ENCODE measurements at regions not wholly inside any gene's neighbourhood (a gene's known extent, or its start where the extent isn't known, plus 50 kb on each side); places are given as distances from the start of the nearest gene placed in this dataset.

GRCh38 chr5:27532305-27532704 is 493.9 kb upstream of the CDH9 start:
- Mint-ChIP-seq H3K27me3 (ENCODE audit: insufficient read depth) (no peaks in the 10 kb centered on the region; the same call in 1 of the 2 replicates), H3K9me3 (no peaks in the 10 kb centered on the region), H3K27ac (no peak overlapping the region), H3K36me3 (ENCODE audit: low read depth) (no peaks in the 10 kb centered on the region), H3K4me1 (ENCODE audit: low read depth) (no peaks in the 10 kb centered on the region), H3K4me3 (no peak overlapping the region)
- no peak for DNase-seq
- no peak for TF ChIP-seq CTCF (IDR thresholded peaks at IDR 0.05)

- H3K27ac Mint-ChIP-seq: no peak overlapping the region
- H3K9me3 Mint-ChIP-seq: peaks cover 3% of the 10 kb centered on the region; the same call in 1 of the 2 replicates
- H3K36me3 Mint-ChIP-seq (ENCODE audit: low read depth): no peaks in the 10 kb centered on the region
- H3K27me3 Mint-ChIP-seq (ENCODE audit: insufficient read depth): peaks cover 1% of the 10 kb centered on the region; the same call in 1 of the 2 replicates
- TF ChIP-seq CTCF (IDR thresholded peaks at IDR 0.05): no peak
- DNase-seq: no peak
- H3K4me1 Mint-ChIP-seq (ENCODE audit: low read depth): no peaks in the 10 kb centered on the region; the same call in 1 of the 2 replicates
- H3K4me3 Mint-ChIP-seq: no peak overlapping the region
Observed at GRCh38 chr5:27524515-27524914, 486.1 kb upstream of the CDH9 start.

GRCh38 chr5:27523629-27524028 is 485.2 kb upstream of the CDH9 start:
- Mint-ChIP-seq H3K27me3 (ENCODE audit: insufficient read depth) (peaks cover 3% of the 10 kb centered on the region; the same call in 1 of the 2 replicates), H3K9me3 (peaks cover 11% of the 10 kb centered on the region; the same call in 1 of the 2 replicates), H3K4me1 (ENCODE audit: low read depth) (no peaks in the 10 kb centered on the region; the same call in 1 of the 2 replicates), H3K27ac (no peak overlapping the region), H3K4me3 (no peak overlapping the region), H3K36me3 (ENCODE audit: low read depth) (no peaks in the 10 kb centered on the region)
- no peak for DNase-seq
- no peak for TF ChIP-seq CTCF (IDR thresholded peaks at IDR 0.05)

- no peak for DNase-seq
- Mint-ChIP-seq H3K27ac (no peak overlapping the region), H3K9me3 (peaks cover 13% of the 10 kb centered on the region; the same call in 1 of the 2 replicates)
Observed at GRCh38 chr5:27516437-27516836, 478.1 kb upstream of the CDH9 start.

GRCh38 chr5:27511061-27511460 is 472.7 kb upstream of the CDH9 start:
- no peaks in the 10 kb centered on the region for H3K9me3 Mint-ChIP-seq
- no peak for DNase-seq
- H3K4me1 Mint-ChIP-seq (ENCODE audit: low read depth): no peaks in the 10 kb centered on the region; the same call in 1 of the 2 replicates
- peak overlapping the region; percentile 74 for H3K4me3 Mint-ChIP-seq
- H3K27ac Mint-ChIP-seq: no peak overlapping the region
- no peak for TF ChIP-seq CTCF (IDR thresholded peaks at IDR 0.05)
- H3K27me3 Mint-ChIP-seq (ENCODE audit: insufficient read depth): no peaks in the 10 kb centered on the region; the same call in 1 of the 2 replicates
- H3K36me3 Mint-ChIP-seq (ENCODE audit: low read depth): no peaks in the 10 kb centered on the region

More at GRCh38 chr5:27516437-27516836, 478.1 kb upstream of the CDH9 start:
- H3K36me3 Mint-ChIP-seq (ENCODE audit: low read depth): no peaks in the 10 kb centered on the region
- H3K4me1 Mint-ChIP-seq (ENCODE audit: low read depth): no peaks in the 10 kb centered on the region; the same call in 1 of the 2 replicates
- no peak overlapping the region for H3K4me3 Mint-ChIP-seq
- TF ChIP-seq CTCF (IDR thresholded peaks at IDR 0.05): no peak
- peaks cover 3% of the 10 kb centered on the region for H3K27me3 Mint-ChIP-seq (ENCODE audit: insufficient read depth)
